Loucy (cell line): ENCODE measurements at regions not wholly inside any gene's neighbourhood (a gene's known extent, or its start where the extent isn't known, plus 50 kb on each side); places are given as distances from the start of the nearest gene placed in this dataset.

Experiments
- H2AFZ ChIP-seq: fragments of 200-600 bp; sonication (generic); 2 replicates; pipeline ENCODE4 v1.6.0; 2016; ENCODE audit warnings: antibody characterized with exemption, mild to moderate bottlenecking, low read length, moderate library complexity
- H3F3A ChIP-seq: fragments of 200-600 bp; 2 replicates; pipeline ENCODE4 v1.6.0; 2016; ENCODE audit warnings: antibody characterized with exemption, low read depth, mild to moderate bottlenecking
- H3K27me3 ChIP-seq: fragments of 200-600 bp; sonication (generic); 2 replicates; pipeline ENCODE4 v1.6.1; 2014; ENCODE audit warnings: low read length, mild to moderate bottlenecking; ENCODE audit not compliant: insufficient read depth, poor library complexity, severe bottlenecking
- H3K36me3 ChIP-seq: fragments of 200-600 bp; sonication (generic); 2 replicates; pipeline ENCODE4 v1.6.1; 2016; ENCODE audit warnings: low read length; ENCODE audit not compliant: insufficient read depth
- H3K4me1 ChIP-seq: fragments of 200-600 bp; sonication (generic); 2 replicates; pipeline ENCODE4 v1.5.1; 2014; ENCODE audit warnings: low read length, mild to moderate bottlenecking; ENCODE audit not compliant: insufficient read depth, poor library complexity, severe bottlenecking
- H3K4me2 ChIP-seq: fragments of 200-600 bp; sonication (generic); 2 replicates; pipeline ENCODE4 v1.6.0; 2014; ENCODE audit warnings: antibody characterized with exemption, low read length, low read depth, mild to moderate bottlenecking; ENCODE audit not compliant: poor library complexity, severe bottlenecking
- H3K4me3 ChIP-seq: fragments of 200-600 bp; sonication (generic); 2 replicates; pipeline ENCODE4 v1.5.1; 2014; ENCODE audit warnings: low read length, mild to moderate bottlenecking, mixed read lengths; ENCODE audit not compliant: poor library complexity, severe bottlenecking
- H3K79me2 ChIP-seq: fragments of 200-600 bp; sonication (generic); 2 replicates; pipeline ENCODE4 v1.6.1; 2014; ENCODE audit warnings: low read length; ENCODE audit not compliant: insufficient read depth
- H3K9ac ChIP-seq: fragments of 200-600 bp; sonication (generic); 2 replicates; pipeline ENCODE4 v1.6.0; 2014; ENCODE audit warnings: mild to moderate bottlenecking, low read depth, low read length, moderate library complexity; ENCODE audit not compliant: poor library complexity, severe bottlenecking
- H3K9me2 ChIP-seq: fragments of 200-600 bp; sonication (generic); replicated peaks from 2 replicates; pipeline ENCODE4 v1.6.1; 2016; ENCODE audit warnings: low read depth, low read length, mixed read lengths
- H3K9me3 ChIP-seq: fragments of 200-600 bp; sonication (generic); 2 replicates; pipeline ENCODE4 v1.6.1; 2014; ENCODE audit warnings: mild to moderate bottlenecking, antibody characterized with exemption, low read length, low read depth; ENCODE audit not compliant: insufficient read depth
- H4K20me1 ChIP-seq: fragments of 200-600 bp; sonication (generic); 2 replicates; pipeline ENCODE4 v1.6.0; 2014; ENCODE audit warnings: antibody characterized with exemption, low read length, mild to moderate bottlenecking; ENCODE audit not compliant: insufficient read depth, poor library complexity, severe bottlenecking
- CTCF ChIP-seq: fragments of 200-600 bp; sonication (generic); conservative IDR thresholded peaks from 2 replicates; pipeline ENCODE4 v1.5.1; 2014; ENCODE audit warnings: mild to moderate bottlenecking, antibody characterized with exemption, low read length
- EZH2phosphoT487 ChIP-seq: fragments of 200-600 bp; IDR thresholded peaks from 2 replicates; pipeline ENCODE4 v1.6.1; 2018; ENCODE audit warnings: antibody characterized with exemption, mild to moderate bottlenecking, moderate library complexity, borderline replicate concordance

GRCh38 chr3:88611826-88612326 is 462.1 kb downstream of the C3orf38 start:
- Histone ChIP-seq H3K36me3 (no peaks in the 10 kb centered on the region), H3K9me2 (no peaks in the 10 kb centered on the region), H3K4me1 (no peaks in the 10 kb centered on the region), H3F3A (no peaks in the 10 kb centered on the region), H3K4me2 (no peak overlapping the region), H3K27me3 (no peaks in the 10 kb centered on the region), H3K9me3 (no peaks in the 10 kb centered on the region), H3K9ac (no peak overlapping the region), H3K79me2 (no peaks in the 10 kb centered on the region), H2AFZ (no peak overlapping the region), H4K20me1 (no peaks in the 10 kb centered on the region), H3K4me3 (no peak overlapping the region)
- no peak for TF ChIP-seq CTCF
- TF ChIP-seq EZH2phosphoT487, result no peak

GRCh38 chr3:88616413-88616812 is 466.7 kb downstream of the C3orf38 start:
- H4K20me1 ChIP-seq, result no peaks in the 10 kb centered on the region
- no peak overlapping the region for H3K4me3 ChIP-seq
- TF ChIP-seq EZH2phosphoT487, result no peak
- TF ChIP-seq CTCF, result no peak
- H3K4me1 ChIP-seq, result no peaks in the 10 kb centered on the region
- H3K9ac ChIP-seq, result no peak overlapping the region
- no peaks in the 10 kb centered on the region for H3K36me3 ChIP-seq
- H3K9me3 ChIP-seq, result no peaks in the 10 kb centered on the region
- no peak overlapping the region for H2AFZ ChIP-seq
- H3K9me2 ChIP-seq, result no peaks in the 10 kb centered on the region
- H3K4me2 ChIP-seq, result no peak overlapping the region
- no peaks in the 10 kb centered on the region for H3K79me2 ChIP-seq
- no peaks in the 10 kb centered on the region for H3K27me3 ChIP-seq
- H3F3A ChIP-seq, result no peaks in the 10 kb centered on the region

- H3K4me3 ChIP-seq, result no peak overlapping the region
- H3K27me3 ChIP-seq, result no peaks in the 10 kb centered on the region
- TF ChIP-seq CTCF (no peak), EZH2phosphoT487 (no peak)
- no peaks in the 10 kb centered on the region for H3K79me2 ChIP-seq
- no peaks in the 10 kb centered on the region for H3K9me2 ChIP-seq
- no peak overlapping the region for H2AFZ ChIP-seq
- H3K36me3 ChIP-seq, result no peaks in the 10 kb centered on the region
- H3F3A ChIP-seq, result no peaks in the 10 kb centered on the region
- H3K9ac ChIP-seq, result no peak overlapping the region
- H3K4me2 ChIP-seq, result no peak overlapping the region
- H3K9me3 ChIP-seq, result no peaks in the 10 kb centered on the region
- H4K20me1 ChIP-seq, result no peaks in the 10 kb centered on the region
- no peaks in the 10 kb centered on the region for H3K4me1 ChIP-seq
Observed at GRCh38 chr3:88617283-88617682, 467.5 kb downstream of the C3orf38 start.
